Gastroesophageal sphincter (tissue), 3 donors: ENCODE measurements at regions not wholly inside any gene's neighbourhood (a gene's known extent, or its start where the extent isn't known, plus 50 kb on each side); places are given as distances from the start of the nearest gene placed in this dataset.

ENCODE experiments used
- EP300 ChIP-seq: sonication (generic); formaldehyde crosslinking; IDR thresholded peaks from one replicate; pipeline ENCODE4 v1.6.1; 2017; ENCODE audit warnings: antibody characterized with exemption, mild to moderate bottlenecking
- TF ChIP-seq, protein P1 (sequence below), 4 experiments: fragments of 200-600 bp in 2 of 4; fragments of 450-650 bp in 2 of 4; sonication (generic) in 1 of 4; IDR thresholded peaks; one replicate each; pipeline ENCODE4 v1.5.1; 2017 to 2019; ENCODE audit warnings: antibody characterized with exemption in 4 of 4, mild to moderate bottlenecking in 2 of 4, moderate library complexity in 2 of 4

DNA sequence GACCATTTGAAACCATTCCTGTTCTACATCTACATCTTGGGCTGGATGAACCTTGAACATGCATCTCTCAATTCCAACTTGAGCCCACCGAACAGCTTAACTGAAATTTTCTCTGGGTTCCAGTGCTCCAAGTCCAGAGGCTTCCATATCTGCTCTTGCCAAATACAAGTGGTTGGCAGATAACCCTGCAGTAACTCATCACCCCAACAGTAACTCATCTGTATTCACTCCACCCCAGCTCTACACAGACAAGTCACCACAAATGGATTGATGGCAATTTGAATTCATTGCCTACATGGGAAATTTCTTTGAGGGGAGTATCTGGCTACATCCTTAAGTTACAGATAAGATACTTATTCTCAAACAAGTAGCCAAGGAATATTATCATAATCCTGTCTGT is 502.4 kb upstream of the TNP1 start:
- TF ChIP-seq EP300 = no peak
- TF ChIP-seq, protein P1, sequence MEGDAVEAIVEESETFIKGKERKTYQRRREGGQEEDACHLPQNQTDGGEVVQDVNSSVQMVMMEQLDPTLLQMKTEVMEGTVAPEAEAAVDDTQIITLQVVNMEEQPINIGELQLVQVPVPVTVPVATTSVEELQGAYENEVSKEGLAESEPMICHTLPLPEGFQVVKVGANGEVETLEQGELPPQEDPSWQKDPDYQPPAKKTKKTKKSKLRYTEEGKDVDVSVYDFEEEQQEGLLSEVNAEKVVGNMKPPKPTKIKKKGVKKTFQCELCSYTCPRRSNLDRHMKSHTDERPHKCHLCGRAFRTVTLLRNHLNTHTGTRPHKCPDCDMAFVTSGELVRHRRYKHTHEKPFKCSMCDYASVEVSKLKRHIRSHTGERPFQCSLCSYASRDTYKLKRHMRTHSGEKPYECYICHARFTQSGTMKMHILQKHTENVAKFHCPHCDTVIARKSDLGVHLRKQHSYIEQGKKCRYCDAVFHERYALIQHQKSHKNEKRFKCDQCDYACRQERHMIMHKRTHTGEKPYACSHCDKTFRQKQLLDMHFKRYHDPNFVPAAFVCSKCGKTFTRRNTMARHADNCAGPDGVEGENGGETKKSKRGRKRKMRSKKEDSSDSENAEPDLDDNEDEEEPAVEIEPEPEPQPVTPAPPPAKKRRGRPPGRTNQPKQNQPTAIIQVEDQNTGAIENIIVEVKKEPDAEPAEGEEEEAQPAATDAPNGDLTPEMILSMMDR (IDR thresholded peaks at IDR 0.05) = no peak
